ENCODE measurements at regions not wholly inside any gene's neighbourhood (a gene's known extent, or its start where the extent isn't known, plus 50 kb on each side); places are given as distances from the start of the nearest gene placed in this dataset.

GRCh38 chr7:109377076-109377884 lies 807.6 kb downstream of the DNAJB9 start:
- TF ChIP-seq EZH2phosphoT487 (IDR thresholded peaks at IDR 0.05; ENCODE audit: insufficient read depth, low read depth) (no peak), EZH2 (IDR thresholded peaks at IDR 0.05; ENCODE audit: insufficient read depth, poor library complexity, severe bottlenecking) (no peak)
